Glutamatergic neuron (in vitro differentiated cells): ENCODE measurements at regions not wholly inside any gene's neighbourhood (a gene's known extent, or its start where the extent isn't known, plus 50 kb on each side); places are given as distances from the start of the nearest gene placed in this dataset.

Source experiments
- DNase-seq: peaks from one replicate; pipeline ENCODE4 v3.0.0; 2022
- H3K27ac Mint-ChIP-seq: one replicate; pipeline ENCODE4 v1.8.0; 2020; ENCODE audit warnings: mild to moderate bottlenecking, mixed read lengths, inconsistent platforms; ENCODE audit not compliant: unreplicated experiment
- H3K27me3 Mint-ChIP-seq: one replicate; pipeline ENCODE4 v1.8.0; 2020; ENCODE audit warnings: mild to moderate bottlenecking, moderate library complexity, mixed read lengths, inconsistent platforms; ENCODE audit not compliant: unreplicated experiment
- H3K36me3 Mint-ChIP-seq: one replicate; pipeline ENCODE4 v1.8.0; 2020; ENCODE audit warnings: mild to moderate bottlenecking, mixed read lengths, inconsistent platforms; ENCODE audit not compliant: unreplicated experiment
- H3K4me1 Mint-ChIP-seq: one replicate; pipeline ENCODE4 v1.8.0; 2020; ENCODE audit warnings: mild to moderate bottlenecking, low read depth, mixed read lengths, inconsistent platforms; ENCODE audit not compliant: unreplicated experiment
- H3K4me3 Mint-ChIP-seq: one replicate; pipeline ENCODE4 v1.8.0; 2020; ENCODE audit warnings: mild to moderate bottlenecking, mixed read lengths, inconsistent platforms; ENCODE audit not compliant: unreplicated experiment
- H3K9me3 Mint-ChIP-seq: one replicate; pipeline ENCODE4 v1.8.0; 2020; ENCODE audit warnings: mild to moderate bottlenecking, moderate library complexity, mixed read lengths, inconsistent platforms; ENCODE audit not compliant: unreplicated experiment
- CTCF ChIP-seq: fragments of 200-600 bp; sonication (generic); IDR thresholded peaks from one replicate; pipeline ENCODE4 v1.5.0; 2021; ENCODE audit not compliant: partially characterized antibody, unreplicated experiment

GRCh38 chr2:185215497-185215896, 523.1 kb upstream of the FSIP2 start:
- no peak for DNase-seq
- Mint-ChIP-seq H3K4me1 (peaks cover 27% of the 10 kb centered on the region), H3K36me3 (no peaks in the 10 kb centered on the region), H3K4me3 (no peak overlapping the region), H3K27me3 (peaks cover 10% of the 10 kb centered on the region), H3K9me3 (peaks cover 6% of the 10 kb centered on the region), H3K27ac (peak overlapping the region; percentile 33)
- no peak for TF ChIP-seq CTCF

- peaks cover 4% of the 10 kb centered on the region for H3K27me3 Mint-ChIP-seq
- peak; percentile 63 for DNase-seq
- peak overlapping the region; percentile 99 for H3K27ac Mint-ChIP-seq
- H3K36me3 Mint-ChIP-seq: no peaks in the 10 kb centered on the region
- peaks cover 7% of the 10 kb centered on the region for H3K9me3 Mint-ChIP-seq
- no peak for TF ChIP-seq CTCF
- H3K4me3 Mint-ChIP-seq: peak overlapping the region; percentile 53
- peaks cover 27% of the 10 kb centered on the region for H3K4me1 Mint-ChIP-seq
Measured at GRCh38 chr2:185219981-185220380, 518.6 kb upstream of the FSIP2 start.

GRCh38 chr2:185222311-185222710, 516.3 kb upstream of the FSIP2 start:
- H3K27ac Mint-ChIP-seq: peak overlapping the region; percentile 65
- peaks cover 5% of the 10 kb centered on the region for H3K36me3 Mint-ChIP-seq
- H3K4me3 Mint-ChIP-seq: no peak overlapping the region
- no peak for TF ChIP-seq CTCF
- DNase-seq: no peak
- peaks cover 7% of the 10 kb centered on the region for H3K9me3 Mint-ChIP-seq
- peaks cover 4% of the 10 kb centered on the region for H3K27me3 Mint-ChIP-seq
- H3K4me1 Mint-ChIP-seq: peaks cover 22% of the 10 kb centered on the region

GRCh38 chr2:185227391-185227790, 511.2 kb upstream of the FSIP2 start:
- DNase-seq: no peak
- peaks cover 9% of the 10 kb centered on the region for H3K36me3 Mint-ChIP-seq
- no peak for TF ChIP-seq CTCF
- H3K4me1 Mint-ChIP-seq: peaks cover 7% of the 10 kb centered on the region
- no peak overlapping the region for H3K27ac Mint-ChIP-seq
- H3K4me3 Mint-ChIP-seq: no peak overlapping the region
- H3K9me3 Mint-ChIP-seq: no peaks in the 10 kb centered on the region
- H3K27me3 Mint-ChIP-seq: no peaks in the 10 kb centered on the region

- Mint-ChIP-seq H3K4me3 (no peak overlapping the region), H3K4me1 (peaks cover 4% of the 10 kb centered on the region), H3K27ac (peak overlapping the region; percentile 17), H3K9me3 (no peaks in the 10 kb centered on the region), H3K27me3 (no peaks in the 10 kb centered on the region), H3K36me3 (peaks cover 10% of the 10 kb centered on the region)
- no peak for DNase-seq
- no peak for TF ChIP-seq CTCF
Measured at GRCh38 chr2:185239491-185239890, 499.1 kb upstream of the FSIP2 start.
